ENCODE measurements at regions not wholly inside any gene's neighbourhood (a gene's known extent, or its start where the extent isn't known, plus 50 kb on each side); places are given as distances from the start of the nearest gene placed in this dataset.
A peak's percentile ranks its signal among the peaks of the same experiment; 100 is the strongest.

- no peak overlapping the region for H2AFZ ChIP-seq (ENCODE audit: low read depth, low read length)
- DNase-seq (ENCODE audit: low read depth, low spot score) (peak; percentile 36), FAIRE-seq (no peak)
- peaks cover 3% of the 10 kb centered on the region for H3K4me1 ChIP-seq (ENCODE audit: control insufficient read depth, extremely low read depth, insufficient read depth, low read length)
- TF ChIP-seq, protein P1, sequence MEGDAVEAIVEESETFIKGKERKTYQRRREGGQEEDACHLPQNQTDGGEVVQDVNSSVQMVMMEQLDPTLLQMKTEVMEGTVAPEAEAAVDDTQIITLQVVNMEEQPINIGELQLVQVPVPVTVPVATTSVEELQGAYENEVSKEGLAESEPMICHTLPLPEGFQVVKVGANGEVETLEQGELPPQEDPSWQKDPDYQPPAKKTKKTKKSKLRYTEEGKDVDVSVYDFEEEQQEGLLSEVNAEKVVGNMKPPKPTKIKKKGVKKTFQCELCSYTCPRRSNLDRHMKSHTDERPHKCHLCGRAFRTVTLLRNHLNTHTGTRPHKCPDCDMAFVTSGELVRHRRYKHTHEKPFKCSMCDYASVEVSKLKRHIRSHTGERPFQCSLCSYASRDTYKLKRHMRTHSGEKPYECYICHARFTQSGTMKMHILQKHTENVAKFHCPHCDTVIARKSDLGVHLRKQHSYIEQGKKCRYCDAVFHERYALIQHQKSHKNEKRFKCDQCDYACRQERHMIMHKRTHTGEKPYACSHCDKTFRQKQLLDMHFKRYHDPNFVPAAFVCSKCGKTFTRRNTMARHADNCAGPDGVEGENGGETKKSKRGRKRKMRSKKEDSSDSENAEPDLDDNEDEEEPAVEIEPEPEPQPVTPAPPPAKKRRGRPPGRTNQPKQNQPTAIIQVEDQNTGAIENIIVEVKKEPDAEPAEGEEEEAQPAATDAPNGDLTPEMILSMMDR (IDR thresholded peaks at IDR 0.05; ENCODE audit: extremely low read depth in 1 of 2, insufficient read depth in 1 of 2, low read depth in 1 of 2, low read length in 2 of 2): no peak
- TF ChIP-seq MYC (IDR thresholded peaks at IDR 0.05; ENCODE audit: low read depth, low read length) (no peak), POLR2A (IDR thresholded peaks at IDR 0.05; ENCODE audit: low read depth, low read length) (no peak), EZH2 (IDR thresholded peaks at IDR 0.05; ENCODE audit: borderline replicate concordance, low read depth, low read length, severe bottlenecking) (no peak), POLR2AphosphoS5 (IDR thresholded peaks at IDR 0.05; ENCODE audit: insufficient read depth, low read depth, low read length) (no peak), MAX (IDR thresholded peaks at IDR 0.05; ENCODE audit: insufficient read depth, insufficient read length) (no peak), FOS (IDR thresholded peaks at IDR 0.05; ENCODE audit: borderline replicate concordance, insufficient read depth, low read length) (no peak), GATA2 (IDR thresholded peaks at IDR 0.05; ENCODE audit: insufficient read depth, insufficient read length, low read depth, low read length) (no peak), JUN (IDR thresholded peaks at IDR 0.05; ENCODE audit: borderline replicate concordance, insufficient read depth, insufficient read length, low read depth) (no peak)
- no peak overlapping the region for H3K4me2 ChIP-seq (ENCODE audit: insufficient read depth, low read length)
- H3K27ac ChIP-seq (ENCODE audit: insufficient read depth, low read depth, low read length): no peak overlapping the region
- H3K36me3 ChIP-seq (ENCODE audit: control insufficient read depth in 2 of 2, extremely low read depth in 1 of 2, insufficient read depth in 2 of 2, low read length in 2 of 2): no peaks in the 10 kb centered on the region
- no peaks in the 10 kb centered on the region for H3K27me3 ChIP-seq (ENCODE audit: control insufficient read depth in 2 of 2, insufficient read depth in 2 of 2, low read length in 2 of 2)
- no peak overlapping the region for H3K9ac ChIP-seq (replicated peaks; ENCODE audit: extremely low read depth, insufficient read depth, low read length)
- H3K79me2 ChIP-seq (ENCODE audit: control insufficient read depth, insufficient read depth, low read length): no peaks in the 10 kb centered on the region
- no TSS peak for BruUV-seq (replicated peaks)
- H3K9me1 ChIP-seq (replicated peaks; ENCODE audit: control insufficient read depth, extremely low read depth, insufficient read depth, low read length): no peaks in the 10 kb centered on the region
- intact Hi-C loops (cut with micrococcal nuclease): no loop called here
- ChIA-PET CTCF (interaction anchor here (1.2 kb wide), 1 partner anchor 61 kb away, joined by 3 read pairs; no protein-coding TSS in a partner anchor), POLR2A (no interaction called here)
- dilution Hi-C loops (cut with MboI; ENCODE audit: extremely low pct_ligation_motif_present, low sequenced_read_pairs): no loop called here
- no peak overlapping the region for H3K4me3 ChIP-seq (replicated peaks in 1 of 3; ENCODE audit: insufficient read depth in 1 of 3, low read depth in 1 of 3, low read length in 3 of 3)
- no peaks in the 10 kb centered on the region for H3K9me3 ChIP-seq (replicated peaks; ENCODE audit: control insufficient read depth, insufficient read depth, low read length)
- no peaks in the 10 kb centered on the region for H4K20me1 ChIP-seq (replicated peaks; ENCODE audit: control insufficient read depth, extremely low read depth, insufficient read depth, low read length)
These were observed 311.8 kb upstream of the B3GALT2 start for GRCh38 chr1:193498088-193498655.
